KMS-11 (cell line): ENCODE measurements at regions not wholly inside any gene's neighbourhood (a gene's known extent, or its start where the extent isn't known, plus 50 kb on each side); places are given as distances from the start of the nearest gene placed in this dataset.

ENCODE experiments used
- H2AFZ ChIP-seq: fragments of 200-600 bp; sonication (generic); 2 replicates; pipeline ENCODE4 v1.6.1; 2016; ENCODE audit warnings: antibody characterized with exemption, mixed run types, low read depth
- H3K27ac ChIP-seq: fragments of 200-600 bp; sonication (generic); 2 replicates; pipeline ENCODE4 v1.6.1; 2016; ENCODE audit warnings: mild to moderate bottlenecking, mixed run types
- H3K27me3 ChIP-seq: fragments of 200-600 bp; sonication (generic); 2 replicates; pipeline ENCODE4 v1.6.1; 2017; ENCODE audit warnings: mild to moderate bottlenecking, low read depth, mixed run types, moderate library complexity; ENCODE audit not compliant: insufficient read depth
- H3K36me3 ChIP-seq: fragments of 200-600 bp; sonication (generic); 2 replicates; pipeline ENCODE4 v1.6.1; 2017; ENCODE audit warnings: mild to moderate bottlenecking, mixed run types; ENCODE audit not compliant: insufficient read depth
- H3K4me1 ChIP-seq: fragments of 200-600 bp; sonication (generic); 2 replicates; pipeline ENCODE4 v1.6.1; 2016; ENCODE audit warnings: mild to moderate bottlenecking, low read depth, mixed run types; ENCODE audit not compliant: poor library complexity, severe bottlenecking
- H3K4me2 ChIP-seq: fragments of 200-600 bp; sonication (generic); 2 replicates; pipeline ENCODE4 v1.7.0; 2016; ENCODE audit warnings: mild to moderate bottlenecking, mixed run types
- H3K4me3 ChIP-seq: fragments of 200-600 bp; sonication (generic); IDR thresholded peaks from 2 replicates; pipeline ENCODE4 v1.6.1; 2017; ENCODE audit warnings: low read depth, low read length, mixed read lengths; ENCODE audit not compliant: insufficient read depth
- H3K79me2 ChIP-seq: fragments of 200-600 bp; sonication (generic); 2 replicates; pipeline ENCODE4 v1.6.1; 2016; ENCODE audit warnings: low read depth, mixed run types; ENCODE audit not compliant: insufficient read depth
- H3K9ac ChIP-seq: fragments of 200-600 bp; sonication (generic); 2 replicates; pipeline ENCODE4 v1.6.1; 2016; ENCODE audit warnings: mild to moderate bottlenecking, mixed run types
- H4K20me1 ChIP-seq: fragments of 200-600 bp; sonication (generic); 2 replicates; pipeline ENCODE4 v1.6.1; 2016; ENCODE audit warnings: mild to moderate bottlenecking, mixed run types; ENCODE audit not compliant: insufficient read depth
- TF ChIP-seq, protein P1 (sequence below): fragments of 200-600 bp; sonication (generic); conservative IDR thresholded peaks from 2 replicates; pipeline ENCODE4 v1.6.1; 2017; ENCODE audit warnings: low read depth, mild to moderate bottlenecking, antibody characterized with exemption, low read length, moderate library complexity, mixed read lengths

GRCh38 chr2:212931271-212931670 is 220.1 kb downstream of the IKZF2 start:
- H2AFZ ChIP-seq = no peak overlapping the region
- TF ChIP-seq, protein P1, sequence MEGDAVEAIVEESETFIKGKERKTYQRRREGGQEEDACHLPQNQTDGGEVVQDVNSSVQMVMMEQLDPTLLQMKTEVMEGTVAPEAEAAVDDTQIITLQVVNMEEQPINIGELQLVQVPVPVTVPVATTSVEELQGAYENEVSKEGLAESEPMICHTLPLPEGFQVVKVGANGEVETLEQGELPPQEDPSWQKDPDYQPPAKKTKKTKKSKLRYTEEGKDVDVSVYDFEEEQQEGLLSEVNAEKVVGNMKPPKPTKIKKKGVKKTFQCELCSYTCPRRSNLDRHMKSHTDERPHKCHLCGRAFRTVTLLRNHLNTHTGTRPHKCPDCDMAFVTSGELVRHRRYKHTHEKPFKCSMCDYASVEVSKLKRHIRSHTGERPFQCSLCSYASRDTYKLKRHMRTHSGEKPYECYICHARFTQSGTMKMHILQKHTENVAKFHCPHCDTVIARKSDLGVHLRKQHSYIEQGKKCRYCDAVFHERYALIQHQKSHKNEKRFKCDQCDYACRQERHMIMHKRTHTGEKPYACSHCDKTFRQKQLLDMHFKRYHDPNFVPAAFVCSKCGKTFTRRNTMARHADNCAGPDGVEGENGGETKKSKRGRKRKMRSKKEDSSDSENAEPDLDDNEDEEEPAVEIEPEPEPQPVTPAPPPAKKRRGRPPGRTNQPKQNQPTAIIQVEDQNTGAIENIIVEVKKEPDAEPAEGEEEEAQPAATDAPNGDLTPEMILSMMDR = no peak
- H3K27ac ChIP-seq = no peak overlapping the region
- H3K4me2 ChIP-seq = no peak overlapping the region
- no peaks in the 10 kb centered on the region for H4K20me1 ChIP-seq
- H3K36me3 ChIP-seq = no peaks in the 10 kb centered on the region
- H3K4me1 ChIP-seq = peaks cover 4% of the 10 kb centered on the region
- H3K27me3 ChIP-seq = no peaks in the 10 kb centered on the region
- no peaks in the 10 kb centered on the region for H3K79me2 ChIP-seq
- H3K4me3 ChIP-seq = no peak overlapping the region
- H3K9ac ChIP-seq = no peak overlapping the region

DNA sequence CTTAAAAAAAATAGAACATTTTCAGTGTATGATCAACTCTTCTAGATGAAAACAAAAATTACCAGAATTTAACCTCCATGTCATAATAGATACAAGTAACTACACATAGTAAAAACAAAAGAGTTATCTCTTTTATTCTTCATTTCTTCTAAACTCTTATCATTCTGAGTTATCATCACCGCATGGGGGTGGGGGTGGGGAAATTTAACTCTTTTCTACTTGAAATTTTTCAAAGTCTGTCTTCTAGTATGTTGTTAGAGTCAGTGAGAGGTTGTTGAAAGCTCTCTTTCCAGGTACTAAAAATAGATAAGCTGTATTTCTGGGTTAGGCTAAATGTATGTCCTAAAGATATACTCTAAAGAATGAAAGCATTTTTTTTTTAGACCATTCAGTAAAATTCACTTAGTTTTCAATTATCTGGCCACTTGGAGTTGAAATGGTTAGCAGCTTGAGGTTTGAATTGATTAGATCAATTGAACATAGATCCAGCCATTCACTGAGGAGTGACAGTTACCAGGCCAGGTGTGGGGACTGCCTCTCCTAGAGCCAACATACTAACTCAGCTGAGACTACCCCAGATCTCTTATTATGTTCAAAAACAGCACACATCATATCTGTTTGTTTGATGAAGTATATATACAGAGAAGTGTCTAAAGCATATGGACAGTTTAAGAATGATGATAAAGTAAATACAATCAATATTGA is 220.7 kb downstream of the IKZF2 start:
- Histone ChIP-seq H3K27ac (no peak overlapping the region), H4K20me1 (no peaks in the 10 kb centered on the region)

DNA sequence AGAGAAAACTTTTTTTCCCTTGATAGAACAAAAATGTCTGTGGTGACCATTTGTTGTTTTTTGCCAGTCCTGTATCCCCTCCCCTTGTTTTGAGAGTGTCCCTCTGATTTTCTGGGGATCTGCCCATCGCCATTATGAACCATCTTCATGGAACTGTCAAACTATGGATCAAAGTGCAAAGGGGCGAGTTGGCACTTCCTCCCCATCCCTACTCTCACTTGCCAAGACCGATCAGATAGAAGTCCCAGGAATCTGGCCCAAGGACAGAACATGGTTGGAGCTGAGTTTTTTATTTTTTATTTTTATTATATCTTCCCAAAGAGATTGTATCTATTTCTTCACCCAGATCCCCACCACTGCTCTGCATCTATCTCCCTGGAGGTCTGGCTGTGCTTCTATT is 221.4 kb downstream of the IKZF2 start:
- Histone ChIP-seq H3K27ac (no peak overlapping the region), H3K4me2 (no peak overlapping the region), H3K4me3 (no peak overlapping the region), H3K79me2 (no peaks in the 10 kb centered on the region), H4K20me1 (no peaks in the 10 kb centered on the region), H2AFZ (no peak overlapping the region), H3K4me1 (no peaks in the 10 kb centered on the region), H3K9ac (no peak overlapping the region), H3K27me3 (no peaks in the 10 kb centered on the region), H3K36me3 (no peaks in the 10 kb centered on the region)
- TF ChIP-seq, protein P1 = no peak

More for the DNA sequence above, 220.7 kb downstream of the IKZF2 start:
- Histone ChIP-seq H3K79me2 (no peaks in the 10 kb centered on the region), H3K4me3 (no peak overlapping the region), H3K4me2 (no peak overlapping the region), H2AFZ (no peak overlapping the region), H3K36me3 (no peaks in the 10 kb centered on the region), H3K4me1 (no peaks in the 10 kb centered on the region), H3K9ac (no peak overlapping the region), H3K27me3 (no peaks in the 10 kb centered on the region)
- TF ChIP-seq, protein P1 = no peak

GRCh38 chr2:212929116-212929515 is 222.3 kb downstream of the IKZF2 start:
- Histone ChIP-seq H3K27ac (no peak overlapping the region), H2AFZ (no peak overlapping the region), H3K9ac (no peak overlapping the region), H3K79me2 (no peaks in the 10 kb centered on the region), H3K4me1 (no peaks in the 10 kb centered on the region), H3K4me2 (no peak overlapping the region), H3K27me3 (no peaks in the 10 kb centered on the region), H3K4me3 (no peak overlapping the region), H4K20me1 (no peaks in the 10 kb centered on the region), H3K36me3 (no peaks in the 10 kb centered on the region)
- TF ChIP-seq, protein P1 = no peak
